Limb (tissue), 2 donors: ENCODE measurements at regions not wholly inside any gene's neighbourhood (a gene's known extent, or its start where the extent isn't known, plus 50 kb on each side); places are given as distances from the start of the nearest gene placed in this dataset.
"Not testable (repeated sequence)": the region's sequence is repeated elsewhere in the genome, so short reads cannot be mapped to it uniquely, and the experiment has no call there.

ENCODE experiments used
- DNase-seq, 2 donors: peaks; one replicate each; pipeline ENCODE4 v3.0.0-alpha.2; 2016; ENCODE audit errors: extremely low spot score in 2 of 2

DNA sequence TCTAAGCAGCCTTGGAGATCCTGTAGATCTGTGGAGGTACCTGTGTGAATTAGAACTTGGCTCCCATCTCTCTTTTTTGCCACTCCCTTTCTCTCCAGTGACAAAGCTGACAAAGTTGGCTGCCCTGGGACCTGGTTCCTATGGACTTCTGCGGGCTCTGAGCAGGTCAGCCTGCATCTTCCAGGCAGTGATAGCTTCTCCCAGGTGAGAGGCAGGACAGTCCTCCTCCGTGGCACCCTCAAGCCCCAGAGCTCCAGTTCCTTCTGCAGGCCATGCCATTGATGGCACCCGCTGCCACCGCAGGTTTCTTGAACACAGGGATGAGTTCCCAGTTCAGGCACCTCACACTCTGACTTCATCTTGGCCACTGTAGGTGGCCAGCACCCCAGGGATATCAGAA, 73.5 kb upstream of the GRB10 start:
- no peak for DNase-seq

DNA sequence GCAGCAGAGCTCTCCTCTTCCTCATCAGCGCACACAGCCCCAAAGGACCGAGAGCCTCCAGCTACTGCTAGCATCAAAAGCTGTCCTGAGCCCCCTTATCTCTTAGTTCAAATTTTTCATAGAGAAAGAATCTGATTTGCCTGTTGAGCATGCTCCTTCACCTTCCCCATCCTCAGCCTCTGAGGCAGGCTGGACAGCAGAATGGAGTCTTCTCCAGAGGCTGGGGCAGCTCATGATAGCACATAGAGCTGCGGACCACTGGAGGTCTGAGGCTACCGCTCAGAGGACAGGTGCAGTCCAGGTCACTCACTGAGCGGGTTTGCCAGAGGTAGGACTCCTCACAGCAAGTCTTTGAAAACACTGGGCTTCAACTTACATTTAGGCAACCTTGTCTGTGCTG, 72.8 kb upstream of the GRB10 start:
- DNase-seq: no peak

DNA sequence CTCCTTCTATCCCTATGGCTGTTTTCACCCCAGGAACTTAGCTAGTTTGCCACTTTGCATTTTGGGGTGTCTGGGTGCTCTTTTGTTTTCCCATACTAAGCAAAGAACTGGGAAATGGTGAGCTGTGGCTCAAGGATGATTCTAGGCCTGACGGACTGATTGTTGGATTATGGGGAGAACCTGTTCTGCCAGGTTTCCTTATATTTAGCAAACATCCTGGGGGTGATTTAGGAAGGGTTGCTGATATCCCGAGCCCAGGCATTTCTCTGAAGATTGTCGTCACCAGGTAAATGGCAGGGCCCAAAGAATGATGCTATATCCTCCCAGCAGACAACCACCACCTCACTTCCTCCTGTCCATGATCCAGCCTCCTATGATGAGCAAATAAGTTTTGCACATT, 72.1 kb upstream of the GRB10 start:
- no peak for DNase-seq

DNA sequence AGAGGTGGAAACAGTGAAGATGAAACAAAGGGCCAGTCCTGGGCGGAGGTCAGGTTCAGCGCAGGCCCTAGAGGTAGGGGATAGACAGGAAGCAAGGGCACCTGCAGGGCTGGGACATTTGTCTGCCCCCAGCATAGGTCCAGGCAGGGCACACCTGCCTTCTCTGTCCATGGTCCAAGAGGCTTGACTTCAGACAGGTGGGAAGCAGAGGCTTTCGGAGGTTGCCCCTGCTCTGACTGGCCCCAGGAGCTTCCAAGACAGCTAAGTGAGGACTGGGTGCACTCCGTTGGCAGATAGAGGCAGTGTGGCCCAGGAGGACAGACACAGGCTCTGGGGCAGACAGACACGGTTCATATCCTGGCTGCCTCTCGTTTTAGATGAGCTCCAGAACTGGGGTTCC, 71.6 kb upstream of the GRB10 start:
- no peak for DNase-seq

DNA sequence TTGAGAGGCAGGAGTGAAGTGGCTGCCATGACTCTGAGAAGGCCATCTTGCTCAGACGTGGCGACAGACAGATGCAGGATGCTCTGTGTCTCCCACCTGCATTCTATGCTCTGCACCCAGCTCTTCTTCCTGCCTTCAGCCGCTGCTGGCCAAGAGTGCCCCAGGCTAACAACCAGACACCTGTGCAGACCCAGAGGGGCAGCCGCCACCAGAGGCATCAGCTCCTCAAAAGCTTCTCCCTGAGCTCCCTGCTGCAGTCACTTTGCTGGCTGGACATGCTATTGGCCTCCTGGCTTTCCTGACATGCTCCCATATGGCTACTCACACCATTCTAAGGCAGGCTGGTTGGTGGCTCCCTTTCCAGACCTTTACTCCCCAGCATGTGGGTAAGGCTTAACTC, 70.6 kb upstream of the GRB10 start:
- DNase-seq: no peak

DNA sequence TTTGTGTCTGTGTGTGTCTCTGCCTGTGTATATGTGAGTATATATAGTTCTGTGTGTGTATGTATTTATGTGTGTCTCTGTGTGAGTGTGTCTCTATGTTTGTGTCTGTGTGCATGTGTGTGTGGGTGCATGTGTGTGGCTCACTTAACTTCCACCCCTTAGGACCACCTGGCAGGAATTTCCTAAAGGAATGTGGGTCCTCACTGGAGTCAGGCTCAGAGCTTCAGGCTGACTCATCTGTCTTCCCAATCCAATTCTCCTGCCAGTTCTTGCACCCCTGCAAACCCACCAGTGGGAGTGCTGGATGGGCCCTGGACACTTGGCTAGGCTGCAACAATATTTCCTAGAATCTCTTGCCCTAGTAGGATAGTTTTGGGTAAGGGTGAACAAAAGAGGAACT, 70.2 kb upstream of the GRB10 start:
- DNase-seq: no peak

DNA sequence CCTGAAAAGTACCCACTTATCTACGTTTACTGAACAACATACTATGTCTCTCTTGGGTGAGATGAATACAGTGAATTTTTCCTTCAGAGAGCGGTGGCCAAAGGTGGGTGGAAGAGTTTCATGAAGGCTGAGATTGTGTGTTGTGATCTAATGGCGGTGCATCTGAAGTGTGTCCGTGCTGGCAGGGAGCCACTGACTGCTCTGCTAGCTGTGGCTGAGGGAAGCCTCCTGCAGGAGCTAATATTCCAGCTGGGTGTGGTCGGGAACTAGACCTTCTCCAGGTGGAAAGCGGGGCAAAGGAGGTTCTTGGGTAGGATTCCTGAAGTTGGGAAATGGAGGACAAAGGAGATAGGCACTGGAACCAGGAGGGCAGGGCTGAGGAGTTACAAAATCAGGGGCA, 69.2 kb upstream of the GRB10 start:
- no peak for DNase-seq

DNA sequence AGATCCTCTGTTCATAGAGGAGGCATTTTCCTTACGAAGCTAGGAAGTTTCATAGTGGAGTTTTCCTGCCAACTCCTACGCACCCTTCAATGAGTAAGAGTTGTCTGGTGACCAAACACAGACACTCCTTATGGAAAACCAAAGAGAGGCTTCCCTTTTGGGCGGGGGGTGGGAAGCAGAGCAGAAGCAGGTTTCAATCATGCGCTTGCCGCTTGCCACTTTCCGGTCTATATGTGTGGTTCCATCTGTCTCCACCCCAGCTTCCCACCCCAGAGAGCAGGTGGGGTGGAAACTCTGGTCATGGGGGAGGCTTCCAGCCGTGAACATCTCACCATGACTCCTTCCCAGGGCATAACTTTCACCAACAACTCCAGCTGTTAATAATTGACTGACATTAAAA, 68.8 kb upstream of the GRB10 start:
- DNase-seq: no peak

DNA sequence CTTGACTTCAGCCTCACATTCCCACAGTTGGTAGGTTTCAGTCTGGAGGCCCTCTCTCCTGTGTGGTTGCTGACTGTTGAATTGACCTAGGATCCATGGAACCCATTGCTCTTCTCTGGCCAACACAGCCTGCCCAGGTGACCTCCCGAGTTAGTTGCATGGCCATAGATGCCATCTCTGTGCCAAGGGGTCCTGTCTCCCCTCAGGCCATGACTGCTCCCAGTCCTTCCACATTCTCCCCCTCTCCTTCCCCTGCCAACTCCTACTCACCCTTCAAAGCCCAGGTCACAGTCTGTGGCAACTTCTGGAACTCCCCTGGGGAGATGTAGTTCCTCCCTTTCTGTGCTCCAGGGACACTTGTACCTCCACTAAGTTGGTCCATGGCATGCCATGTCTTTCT, 67.3 kb upstream of the GRB10 start:
- DNase-seq: no peak

DNA sequence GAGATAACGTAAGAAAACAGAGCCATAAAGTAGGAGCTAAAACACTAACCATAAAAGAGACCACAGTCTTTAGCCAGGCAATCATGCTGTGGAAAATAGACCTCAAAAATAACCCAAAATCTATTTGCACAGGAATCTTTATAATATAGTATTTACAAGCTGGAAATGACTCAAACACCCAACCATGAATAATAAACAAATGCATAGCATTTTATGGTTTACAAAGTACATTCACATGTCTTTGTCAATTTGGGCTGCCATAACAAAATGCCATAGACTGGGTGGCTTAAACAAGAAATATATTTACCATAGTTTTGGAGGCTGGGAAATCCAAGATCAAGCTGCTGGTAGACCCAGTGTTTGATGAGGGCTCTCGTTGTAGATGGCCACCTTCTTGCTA, 65.5 kb upstream of the GRB10 start:
- no peak for DNase-seq

DNA sequence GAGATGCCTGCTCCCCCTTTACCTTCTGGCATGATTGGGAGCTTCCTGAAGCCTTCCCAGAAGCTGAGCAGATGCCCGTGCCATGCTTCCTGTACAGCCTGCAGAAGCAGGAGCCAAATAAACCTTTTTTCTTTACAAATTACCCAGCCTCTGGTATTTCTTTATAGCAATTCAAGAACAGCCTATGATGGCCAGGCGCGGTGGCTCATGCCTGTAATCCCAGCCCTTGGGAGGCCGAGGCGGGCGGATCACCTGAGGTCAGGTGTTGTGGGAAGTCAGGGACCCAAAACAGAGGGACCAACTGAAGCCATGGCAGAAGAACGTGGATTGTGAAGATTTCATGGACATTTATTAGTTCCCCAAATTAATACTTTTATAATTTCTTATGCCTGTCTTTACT, 62.2 kb upstream of the GRB10 start:
- DNase-seq: not testable (repeated sequence)

DNA sequence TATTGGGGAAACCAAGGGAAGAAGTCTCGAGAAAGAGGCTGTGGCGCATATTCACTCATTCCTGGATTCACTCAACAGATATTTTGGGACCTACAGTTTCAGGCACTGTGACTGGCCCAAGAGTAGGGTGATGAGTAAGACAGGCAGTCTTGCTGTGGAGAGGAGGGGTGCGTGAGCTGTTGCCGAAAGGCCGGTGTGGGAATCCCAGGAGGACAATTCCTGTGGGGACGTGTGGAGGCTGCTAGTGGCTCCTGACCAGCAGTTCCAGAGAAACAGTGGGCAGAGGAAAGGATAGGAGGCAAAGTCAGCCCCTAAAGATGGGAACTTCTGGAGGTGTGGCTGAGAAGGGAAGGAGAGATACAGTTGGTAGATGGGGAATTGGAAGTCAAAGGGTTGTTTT, 59.3 kb upstream of the GRB10 start:
- DNase-seq: peak in 1 of 2 donors; percentile 6

DNA sequence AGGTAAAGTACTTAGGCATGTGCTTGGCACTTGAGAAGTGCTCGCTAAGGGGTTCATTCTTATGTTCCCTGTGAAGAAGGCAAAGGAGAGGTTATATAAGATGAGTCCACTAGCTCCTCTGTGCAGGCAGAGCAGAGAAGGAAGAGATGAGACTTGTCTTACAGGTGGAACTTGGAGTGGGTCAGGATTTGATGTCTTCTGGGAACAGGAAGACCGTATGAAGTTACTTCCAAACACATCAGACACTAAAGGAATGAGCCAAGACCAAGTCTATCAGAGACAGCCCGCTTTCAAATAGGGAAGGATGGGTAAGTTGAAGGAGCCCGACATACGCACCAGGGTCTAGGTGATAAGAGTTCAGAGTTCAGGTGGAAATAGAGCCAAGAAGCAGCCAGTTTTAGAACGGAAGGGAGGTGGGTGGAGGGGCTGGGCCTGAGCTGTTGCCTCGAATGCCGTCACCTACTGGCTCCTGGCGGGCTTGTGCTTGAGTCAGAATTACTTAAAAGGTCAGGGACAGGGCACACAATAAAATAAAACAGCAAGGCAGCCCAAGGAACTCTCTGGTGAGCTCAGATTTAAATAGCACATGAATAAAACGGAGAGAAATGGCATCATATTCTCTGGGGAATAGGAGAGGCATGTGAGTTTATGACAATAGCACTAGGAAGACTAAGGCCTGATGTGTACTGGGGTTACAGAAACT, 56.1 kb upstream of the GRB10 start:
- DNase-seq: no peak

DNA sequence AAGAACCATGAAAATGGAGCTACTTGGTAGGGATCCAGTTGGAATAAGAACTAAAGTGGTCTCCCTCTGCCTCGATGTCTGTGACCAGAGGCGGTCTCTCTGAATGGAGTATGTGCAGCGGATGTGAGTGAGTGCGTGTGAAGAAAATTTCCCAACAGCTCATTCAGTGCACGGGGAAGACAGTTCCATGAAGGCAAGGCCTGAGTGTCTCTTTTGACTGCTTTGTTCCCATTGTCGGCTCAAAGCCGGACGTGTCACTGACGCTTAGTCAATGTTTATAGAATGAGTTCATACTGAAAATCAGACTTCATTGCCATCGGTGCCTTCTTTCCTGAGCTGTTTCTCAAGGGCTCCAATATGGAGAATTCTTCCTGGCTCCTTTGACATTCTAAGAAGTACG, 55.3 kb upstream of the GRB10 start:
- DNase-seq: no peak

DNA sequence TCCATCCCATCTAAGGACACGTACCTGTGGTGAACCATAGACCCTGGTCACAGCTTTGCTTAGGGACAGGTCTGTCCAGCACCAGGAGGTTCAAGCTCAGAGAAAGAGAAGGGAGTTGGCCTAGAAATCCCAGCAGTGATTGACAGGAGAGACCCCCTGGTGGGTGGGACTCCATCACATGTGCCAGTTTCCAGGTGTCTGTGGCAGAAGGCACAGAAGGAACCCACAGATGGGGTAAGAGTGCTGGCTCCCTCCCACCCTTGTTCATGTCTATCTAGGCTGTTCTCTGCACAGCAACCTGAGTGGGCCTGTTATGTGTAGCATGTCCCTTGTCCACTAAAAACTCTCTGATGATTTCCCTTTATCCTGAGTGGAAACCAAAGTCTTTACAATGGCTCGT, 54.0 kb upstream of the GRB10 start:
- DNase-seq: no peak

DNA sequence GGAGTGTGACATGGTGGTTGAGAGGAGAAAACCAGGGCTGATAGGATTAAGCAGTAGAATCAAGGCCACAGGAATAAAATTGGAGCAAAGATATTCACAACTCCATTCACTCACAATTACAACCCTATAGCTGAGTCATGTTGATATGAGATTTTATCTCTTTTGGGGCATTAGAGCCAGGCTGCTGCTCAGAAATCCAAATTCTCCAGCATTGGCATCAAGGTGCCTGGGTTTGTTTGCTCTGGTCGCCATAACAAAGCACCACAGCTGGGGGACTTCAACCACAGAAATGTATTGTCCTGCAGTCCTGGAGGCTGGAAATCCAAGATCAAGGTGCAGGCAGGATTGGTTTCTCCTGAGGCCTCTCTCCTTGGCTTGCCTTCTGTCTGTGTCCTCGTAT, 52.5 kb upstream of the GRB10 start:
- no peak for DNase-seq

DNA sequence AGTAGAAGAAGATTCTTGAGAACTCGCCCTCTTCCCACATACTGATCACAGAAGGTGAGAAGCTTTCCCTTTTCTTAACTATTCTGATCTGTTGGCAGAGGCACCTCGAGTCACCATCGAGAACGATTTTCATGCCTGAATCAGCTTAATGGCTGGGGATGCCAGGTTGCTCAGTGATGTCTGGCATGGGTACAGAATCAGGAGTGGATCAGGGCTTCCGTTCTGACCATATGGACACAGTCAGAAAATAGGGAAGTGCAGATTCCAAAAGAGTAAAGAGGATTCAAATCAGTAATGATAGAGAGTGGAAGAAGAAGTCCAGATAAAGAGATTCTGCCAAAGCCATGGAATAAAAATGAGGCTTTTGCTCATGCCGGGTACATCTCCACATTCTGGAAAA, 52.0 kb upstream of the GRB10 start:
- DNase-seq: no peak

DNA sequence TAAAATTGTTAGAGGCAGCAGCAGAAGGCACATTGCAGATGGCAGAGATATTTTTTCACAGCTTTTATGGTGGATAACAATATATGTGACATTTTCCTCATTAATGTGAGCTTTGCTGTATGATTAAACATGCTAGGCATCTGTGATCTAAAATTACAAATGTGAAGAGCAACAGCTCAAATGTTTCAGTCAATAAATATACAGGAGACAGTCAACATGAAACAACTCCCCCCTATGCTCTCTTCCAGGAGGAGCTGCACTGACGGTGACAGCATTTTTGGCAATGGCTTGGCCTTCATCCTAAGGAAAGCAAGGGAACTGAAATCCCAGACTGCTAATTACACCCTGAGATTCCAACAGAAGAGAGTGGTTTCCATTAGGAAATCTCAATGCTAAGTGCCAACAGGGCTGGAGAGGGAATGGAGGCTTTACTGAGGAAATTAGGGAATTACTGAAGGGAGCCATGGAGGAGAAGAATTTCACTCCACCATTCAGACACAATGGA, 51.4 kb upstream of the GRB10 start:
- DNase-seq: no peak

DNA sequence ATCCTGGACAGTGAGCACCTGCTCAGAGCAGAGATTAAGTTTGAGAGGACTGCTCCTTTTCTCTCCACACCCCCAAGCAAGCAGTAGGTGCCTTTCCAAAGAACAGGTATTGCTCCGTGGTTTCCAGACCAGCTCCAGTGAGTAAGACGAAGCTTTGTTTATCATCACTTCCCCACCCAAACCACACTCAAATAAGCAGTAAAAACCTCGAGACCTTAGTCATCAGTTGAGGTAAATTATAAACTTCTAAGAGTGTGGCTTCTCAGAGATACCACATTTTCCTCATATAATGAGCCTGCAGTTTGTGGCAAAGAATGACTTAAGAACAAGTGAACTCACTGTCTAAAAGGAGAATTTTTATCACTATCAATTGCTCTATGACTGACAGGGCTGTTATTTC, 50.0 kb upstream of the GRB10 start:
- DNase-seq: no peak
